Left colon (tissue), 2 donors: ENCODE measurements at regions not wholly inside any gene's neighbourhood (a gene's known extent, or its start where the extent isn't known, plus 50 kb on each side); places are given as distances from the start of the nearest gene placed in this dataset.

Experiments used
- ATAC-seq: fragments of 200-7000 bp; cut with Tn5 transposase; one replicate; pipeline ENCODE4 v1.9.1; 2020; ENCODE audit warnings: mild to moderate bottlenecking, moderate library complexity
- DNase-seq, 2 donors: peaks; one replicate each; pipeline ENCODE4 v3.0.0-alpha.2; 2020
- intact Hi-C, 2 donors: fragments of 100-400 bp; cut with DNase I in 1 of 2; cut with micrococcal nuclease in 1 of 2; formaldehyde crosslinking; loops; one replicate each; pipeline versions ENCODE4 v1.11.2 to v1.14.0; 2022; cut with DNase I, micrococcal nuclease
- donor health status: DM: no; HTN: no; CAD: no.
- donor health status: DM: yes; HTN: yes; CAD: no.

GRCh38 chr22:48647606-48648515 is 1179.8 kb downstream of the BRD1 start:
- DNase-seq (no peak), ATAC-seq (no peak)
- intact Hi-C loops = no loop called here

DNA sequence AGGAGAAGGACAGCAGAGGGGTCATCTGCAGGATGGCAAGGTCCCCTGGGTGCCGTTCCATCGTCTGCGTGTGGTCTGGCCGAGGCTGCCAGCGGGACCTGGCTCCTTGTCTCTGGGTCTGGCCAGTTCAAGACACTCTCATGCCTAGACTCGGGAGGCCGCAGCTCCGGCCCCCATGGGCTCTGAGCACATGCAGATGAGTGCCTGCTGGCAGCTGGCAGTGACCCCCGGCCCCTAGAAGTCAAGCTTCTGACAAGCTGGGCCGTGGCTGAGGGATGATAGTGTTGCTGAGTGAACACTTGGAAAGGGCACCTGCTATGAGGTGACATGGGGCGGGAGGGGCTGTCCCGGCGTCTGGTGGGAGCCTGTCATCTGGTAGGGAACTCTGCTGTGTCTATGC is 1180.6 kb downstream of the BRD1 start:
- intact Hi-C loops = no loop called here
- no peak for DNase-seq
- no peak for ATAC-seq

GRCh38 chr22:48646216-48646925 is 1181.3 kb downstream of the BRD1 start:
- DNase-seq = no peak
- intact Hi-C loops = no loop called here
- no peak for ATAC-seq

GRCh38 chr22:48645766-48646165 is 1181.9 kb downstream of the BRD1 start:
- no peak for DNase-seq
- intact Hi-C loops = no loop called here
- ATAC-seq = no peak

DNA sequence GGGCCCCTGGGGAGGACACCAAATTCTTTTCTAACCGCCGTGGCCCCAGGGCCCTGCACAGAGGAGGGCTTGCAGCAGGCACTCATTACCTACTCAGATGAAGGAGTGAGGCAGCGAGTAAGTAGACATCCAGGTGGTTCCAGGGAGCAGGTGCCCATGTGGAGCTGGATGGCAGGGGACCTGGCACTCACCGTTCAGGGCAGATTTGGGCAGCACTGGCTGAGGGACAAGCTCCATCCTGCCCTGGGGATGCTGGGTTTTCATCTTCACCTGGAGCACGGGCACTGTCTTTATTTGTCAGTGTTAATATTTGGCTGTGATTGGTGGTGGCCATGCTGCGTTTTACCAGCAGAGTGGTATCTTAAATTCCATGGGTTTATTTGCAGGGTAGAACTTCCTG is 1182.7 kb downstream of the BRD1 start:
- intact Hi-C loops = no loop called here
- ATAC-seq = no peak
- no peak for DNase-seq

GRCh38 chr22:48644108-48644507 is 1183.6 kb downstream of the BRD1 start:
- intact Hi-C loops = no loop called here
- no peak for DNase-seq
- ATAC-seq = no peak

GRCh38 chr22:48643066-48643731 is 1184.5 kb downstream of the BRD1 start:
- DNase-seq (no peak), ATAC-seq (no peak)
- intact Hi-C loops = no loop called here

DNA sequence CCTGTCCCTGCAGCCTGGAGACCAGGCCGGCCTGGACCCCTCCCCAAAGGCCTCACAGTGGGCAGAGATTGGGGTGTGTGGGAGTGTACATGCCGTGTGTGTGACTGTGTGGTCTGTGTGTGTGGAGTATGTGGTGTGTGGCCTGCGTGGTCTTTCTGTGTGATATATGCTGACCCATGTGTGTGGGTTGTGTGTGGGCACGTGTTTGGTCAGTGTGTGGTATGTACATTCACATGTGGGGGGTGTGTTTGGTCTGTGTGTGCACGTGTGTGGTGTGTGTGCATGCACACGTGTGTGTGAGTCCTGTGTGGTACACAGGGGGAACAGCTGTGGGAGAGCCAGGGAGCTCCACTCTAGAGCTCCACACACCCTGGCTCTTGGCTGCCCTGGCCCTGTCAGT is 1185.1 kb downstream of the BRD1 start:
- intact Hi-C loops = no loop called here
- ATAC-seq (no peak), DNase-seq (no peak)

- ATAC-seq = no peak
- no peak for DNase-seq
- intact Hi-C loops = no loop called here
Observed at GRCh38 chr22:48641906-48642475, 1185.7 kb downstream of the BRD1 start.

GRCh38 chr22:48640890-48641841 is 1186.5 kb downstream of the BRD1 start:
- ATAC-seq = no peak
- no peak for DNase-seq
- intact Hi-C loops = no loop called here

DNA sequence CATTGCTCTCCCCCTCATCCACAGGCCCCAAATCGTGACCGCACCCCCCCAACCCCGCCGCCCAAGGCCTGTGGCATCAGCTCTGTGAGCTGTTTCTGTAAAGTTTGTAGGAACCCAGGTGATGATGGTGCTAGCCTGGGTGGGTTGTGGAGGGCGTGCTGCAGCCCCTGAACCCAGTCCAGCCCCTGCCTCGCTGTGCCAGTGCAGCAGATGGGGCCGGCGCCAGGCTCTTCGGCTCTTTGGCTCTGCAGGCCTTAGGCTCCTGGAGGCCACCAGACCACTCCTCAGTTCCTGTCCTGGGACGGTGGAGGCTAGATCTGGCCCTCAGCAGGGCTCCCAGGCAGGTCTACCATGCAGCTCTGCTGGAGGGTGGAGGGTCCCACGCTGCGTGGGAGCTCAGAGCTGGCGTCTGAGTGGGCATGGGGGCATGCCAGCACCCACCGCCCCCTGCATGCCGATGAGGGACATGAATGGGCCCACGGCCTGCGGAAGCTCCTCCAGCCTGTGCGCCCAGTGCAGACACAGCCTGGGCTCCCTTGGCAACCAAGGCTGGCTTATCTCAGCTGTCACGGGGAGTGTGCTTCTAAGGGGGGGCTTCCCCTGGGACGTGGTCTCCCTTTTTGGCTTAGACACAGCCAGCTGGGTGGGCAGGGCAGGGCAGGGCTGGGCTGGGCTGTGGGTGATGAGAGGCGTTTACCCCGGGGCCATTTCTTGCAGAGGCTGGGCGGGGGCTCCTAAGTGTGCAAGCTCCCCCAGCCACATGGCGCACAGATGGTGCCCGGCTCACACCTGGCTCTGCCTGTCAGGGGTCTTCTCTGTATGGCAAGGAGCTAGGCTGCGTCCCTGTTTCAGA is 1187.6 kb downstream of the BRD1 start:
- ATAC-seq (no peak), DNase-seq (no peak)
- intact Hi-C loops = no loop called here

- intact Hi-C loops = no loop called here
- no peak for ATAC-seq
- no peak for DNase-seq
Observed at GRCh38 chr22:48639021-48639795, 1188.5 kb downstream of the BRD1 start.

GRCh38 chr22:48637231-48637630 is 1190.4 kb downstream of the BRD1 start:
- DNase-seq (no peak), ATAC-seq (no peak)
- intact Hi-C loops = no loop called here

DNA sequence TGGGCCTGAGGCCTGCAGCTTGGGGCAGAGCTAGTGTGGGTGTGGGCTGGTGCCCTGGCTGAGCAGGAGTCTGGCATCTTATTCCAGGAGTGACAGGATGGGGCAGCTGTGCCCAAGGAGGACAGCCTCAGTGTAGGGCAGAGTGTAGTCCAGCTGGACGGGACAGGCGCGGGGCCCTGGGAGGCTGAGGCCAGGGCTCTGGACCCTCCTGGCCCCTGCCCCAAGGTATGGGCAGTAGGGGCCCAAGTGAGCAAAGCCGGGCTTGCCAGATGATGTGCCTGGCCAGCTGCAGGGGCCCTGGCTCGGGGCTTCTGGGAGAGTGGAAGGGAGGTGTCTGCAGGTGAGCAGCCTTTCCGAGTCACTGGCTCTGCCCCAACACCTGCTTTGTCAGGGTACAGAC is 1190.9 kb downstream of the BRD1 start:
- no peak for ATAC-seq
- intact Hi-C loops = no loop called here
- DNase-seq = no peak

- ATAC-seq = peak; percentile 95
- peak; percentile 41 to 56 for DNase-seq
- intact Hi-C loops = no loop called here
Observed at GRCh38 chr22:48635816-48636215, 1191.9 kb downstream of the BRD1 start.

GRCh38 chr22:48635031-48635430 is 1192.6 kb downstream of the BRD1 start:
- ATAC-seq = no peak
- intact Hi-C loops = no loop called here
- DNase-seq = no peak
